ENCODE measurements at regions not wholly inside any gene's neighbourhood (a gene's known extent, or its start where the extent isn't known, plus 50 kb on each side); places are given as distances from the start of the nearest gene placed in this dataset.

GRCh38 chr6:130288065-130288464, 65.3 kb upstream of the SAMD3 start (continued):
- TF ChIP-seq HMGXB4 (CRISPR knock-in tag; IDR thresholded peaks at IDR 0.05) (no peak), ZNF165 (CRISPR knock-in tag; IDR thresholded peaks at IDR 0.05; ENCODE audit: borderline replicate concordance) (no peak), MIER1 (IDR thresholded peaks at IDR 0.05; ENCODE audit: low read depth) (no peak), CGGBP1 (CRISPR knock-in tag; IDR thresholded peaks at IDR 0.05) (no peak), CBX8 (IDR thresholded peaks at IDR 0.05; ENCODE audit: borderline replicate concordance, extremely low read depth, low read depth, low read length, poor library complexity, severe bottlenecking) (no peak), ZNF217 (CRISPR knock-in tag; IDR thresholded peaks at IDR 0.05) (no peak), CCAR2 (IDR thresholded peaks at IDR 0.05; ENCODE audit: low read depth, low read length) (no peak)

GRCh38 chr6:130282234-130282995, 59.7 kb upstream of the SAMD3 start:
- Histone ChIP-seq H2AFZ (ENCODE audit: low read depth, low read length) (no peak overlapping the region), H3K27ac (ENCODE audit: extremely low read depth, low read depth, low read length) (no peak overlapping the region), H4K20me1 (replicated peaks; ENCODE audit: control insufficient read depth, insufficient read depth, low read length) (no peaks in the 10 kb centered on the region), H3K4me1 (replicated peaks in 1 of 2; ENCODE audit: control insufficient read depth in 2 of 2, insufficient read depth in 2 of 2, low read length in 2 of 2) (no peaks in the 10 kb centered on the region), H3K36me3 (ENCODE audit: control insufficient read depth, insufficient read depth, low read length) (no peaks in the 10 kb centered on the region), H3K9ac (ENCODE audit: insufficient read depth in 1 of 2, low read depth in 2 of 2, low read length in 2 of 2) (no peak overlapping the region), H3K27me3 (ENCODE audit: control insufficient read depth in 2 of 2, insufficient read depth in 2 of 2, low read length in 2 of 2) (0 out of 5 replicates have a peak, but pooled peaks cover 0 to 2% of the 10 kb centered on the region in 2 experiments), H3K9me3 (replicated peaks; ENCODE audit: control insufficient read depth, insufficient read depth, low read depth, low read length) (no peaks in the 10 kb centered on the region; the same call in 1 of the 2 replicates), H3K9me1 (ENCODE audit: control insufficient read depth, insufficient read depth, low read length) (no peaks in the 10 kb centered on the region), H3K79me2 (ENCODE audit: control insufficient read depth, insufficient read depth, low read length) (no peaks in the 10 kb centered on the region), H3K4me3 (no peak overlapping the region), H3K4me2 (ENCODE audit: insufficient read depth, low read length) (no peak overlapping the region)
- ATAC-seq = peak; percentile 85
- peak in 2 of 4 experiments; percentile 15 to 36 for DNase-seq (ENCODE audit: extremely low read depth in 1 of 4, low spot score in 3 of 4)
- FAIRE-seq = peak; percentile 11
- POLR2A ChIA-PET = interaction anchor here (0.5 to 0.7 kb wide), 3 partner anchors 8 to 295 kb away, joined by 3 read pairs; no protein-coding TSS in a partner anchor
- no TSS peak for BruUV-seq (replicated peaks)
- 0% methylated on average over 2 of the region's 2 CpGs for WGBS (ENCODE audit: insufficient coverage, low coverage, missing lambda C conversion rate)
- in situ Hi-C loops (cut with MboI) (no loop called here), intact Hi-C loops (cut with micrococcal nuclease) (loop anchor here (1.0 to 5.0 kb wide), 3 partner anchors 134 to 236 kb away; no protein-coding TSS in a partner anchor)
- CTCF ChIA-PET (ENCODE audit: low intra/inter-chr PET ratio) = no interaction called here
- TF ChIP-seq DEAF1 (CRISPR knock-in tag; IDR thresholded peaks at IDR 0.05) (peak; percentile 18; the same call in 1 of the 2 replicates), ZNF445 (CRISPR knock-in tag; IDR thresholded peaks at IDR 0.05; ENCODE audit: low read depth) (no peak), RAD21 (CRISPR knock-in tag; conservative IDR thresholded peaks at IDR 0.05 in 1 of 2, IDR thresholded peaks at IDR 0.05 in 1 of 2) (peak; percentile 61 to 68), RB1 (IDR thresholded peaks at IDR 0.05; ENCODE audit: low read depth) (no peak)

Measured in K562 (cell line).